Mammary epithelial cell (primary cell): ENCODE measurements at regions not wholly inside any gene's neighbourhood (a gene's known extent, or its start where the extent isn't known, plus 50 kb on each side); places are given as distances from the start of the nearest gene placed in this dataset.

ENCODE experiments used
- CTCF ChIP-seq, 2 donors: IDR thresholded peaks in 1 of 2; conservative IDR thresholded peaks in 1 of 2; 2 replicates each; pipeline ENCODE4 v1.5.1; 2011 to 2012; ENCODE audit warnings: inconsistent platforms in 2 of 2, low read length in 2 of 2, mild to moderate bottlenecking in 2 of 2, control low read depth in 1 of 2, low read depth in 1 of 2; ENCODE audit not compliant: insufficient read depth in 1 of 2; ENCODE audit errors: extremely low read depth in 1 of 2
- EZH2 ChIP-seq: IDR thresholded peaks from 2 replicates; pipeline ENCODE4 v1.6.1; 2012; ENCODE audit warnings: low read length, inconsistent platforms, borderline replicate concordance

- TF ChIP-seq CTCF (conservative IDR thresholded peaks at IDR 0.05 in 1 of 2, IDR thresholded peaks at IDR 0.05 in 1 of 2; ENCODE audit: extremely low read depth in 1 of 2, insufficient read depth in 1 of 2, low read depth in 1 of 2, low read length in 2 of 2) = no peak
- TF ChIP-seq EZH2 = no peak
Observed at GRCh38 chr2:209070262-209070661, 353.6 kb upstream of the MAP2 start.
